SU-DHL-6 (cell line): ENCODE measurements at regions not wholly inside any gene's neighbourhood (a gene's known extent, or its start where the extent isn't known, plus 50 kb on each side); places are given as distances from the start of the nearest gene placed in this dataset.

ENCODE experiments used
- EZH2phosphoT487 ChIP-seq: fragments of 200-600 bp; sonication (generic), shearing (Covaris generic); conservative IDR thresholded peaks from 2 replicates; pipeline ENCODE4 v1.6.1; 2018; ENCODE audit warnings: mild to moderate bottlenecking, antibody characterized with exemption, low read length, moderate library complexity, mixed read lengths
- TF ChIP-seq, protein P1 (sequence below): fragments of 200-600 bp; sonication (generic); IDR thresholded peaks from one replicate; pipeline ENCODE4 v1.5.1; 2017; ENCODE audit warnings: antibody characterized with exemption, mild to moderate bottlenecking, low read length, moderate library complexity; ENCODE audit not compliant: insufficient read depth, poor library complexity, severe bottlenecking

DNA sequence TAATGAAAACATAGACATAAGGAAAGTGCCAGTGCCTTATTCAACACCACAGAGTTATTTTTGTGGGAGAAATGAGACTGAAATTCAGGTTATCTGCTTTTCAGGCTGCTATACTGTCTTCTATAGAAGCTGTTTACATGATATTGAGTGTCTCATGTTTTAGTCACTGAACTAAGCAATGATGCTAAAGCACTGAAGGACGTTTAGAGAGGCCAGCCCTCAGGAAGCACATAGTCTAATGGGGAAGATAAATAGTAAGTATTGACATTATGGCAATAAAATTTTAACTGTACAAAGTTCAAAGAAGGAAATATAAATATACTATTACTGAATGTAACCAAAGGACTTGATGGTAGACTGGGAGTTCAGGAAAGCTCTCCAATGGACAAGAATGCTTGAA lies 186.4 kb upstream of the ZC3H15 start:
- TF ChIP-seq, protein P1, sequence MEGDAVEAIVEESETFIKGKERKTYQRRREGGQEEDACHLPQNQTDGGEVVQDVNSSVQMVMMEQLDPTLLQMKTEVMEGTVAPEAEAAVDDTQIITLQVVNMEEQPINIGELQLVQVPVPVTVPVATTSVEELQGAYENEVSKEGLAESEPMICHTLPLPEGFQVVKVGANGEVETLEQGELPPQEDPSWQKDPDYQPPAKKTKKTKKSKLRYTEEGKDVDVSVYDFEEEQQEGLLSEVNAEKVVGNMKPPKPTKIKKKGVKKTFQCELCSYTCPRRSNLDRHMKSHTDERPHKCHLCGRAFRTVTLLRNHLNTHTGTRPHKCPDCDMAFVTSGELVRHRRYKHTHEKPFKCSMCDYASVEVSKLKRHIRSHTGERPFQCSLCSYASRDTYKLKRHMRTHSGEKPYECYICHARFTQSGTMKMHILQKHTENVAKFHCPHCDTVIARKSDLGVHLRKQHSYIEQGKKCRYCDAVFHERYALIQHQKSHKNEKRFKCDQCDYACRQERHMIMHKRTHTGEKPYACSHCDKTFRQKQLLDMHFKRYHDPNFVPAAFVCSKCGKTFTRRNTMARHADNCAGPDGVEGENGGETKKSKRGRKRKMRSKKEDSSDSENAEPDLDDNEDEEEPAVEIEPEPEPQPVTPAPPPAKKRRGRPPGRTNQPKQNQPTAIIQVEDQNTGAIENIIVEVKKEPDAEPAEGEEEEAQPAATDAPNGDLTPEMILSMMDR: no peak
- TF ChIP-seq EZH2phosphoT487: no peak
